Keratinocyte (primary cell): ENCODE measurements at regions not wholly inside any gene's neighbourhood (a gene's known extent, or its start where the extent isn't known, plus 50 kb on each side); places are given as distances from the start of the nearest gene placed in this dataset.

ENCODE experiments used
- DNase-seq: peaks from one replicate; pipeline ENCODE4 v3.0.0-alpha.2; 2011; ENCODE audit warnings: low read depth, missing footprints, low spot score
- FAIRE-seq: peaks from 2 replicates; lab custom pipeline; 2011; peaks lifted over from hg19 to GRCh38; lab: Jason Lieb, UNC
- H2AFZ ChIP-seq: 2 replicates; pipeline ENCODE4 v1.6.0; 2012; ENCODE audit warnings: low read length, control low read depth, inconsistent platforms; ENCODE audit not compliant: control insufficient read depth
- H3K27ac ChIP-seq: 2 replicates; pipeline ENCODE4 v1.5.1; 2011; ENCODE audit warnings: low read length; ENCODE audit not compliant: control insufficient read depth, insufficient read depth
- H3K27me3 ChIP-seq: 3 replicates; pipeline ENCODE4 v1.6.0; 2011; ENCODE audit warnings: low read length; ENCODE audit not compliant: control insufficient read depth, insufficient read depth; ENCODE audit errors: extremely low read depth
- H3K36me3 ChIP-seq, 2 experiments: 2 replicates in 1 of 2; 3 replicates in 1 of 2; pipeline ENCODE4 v1.5.1; 2011; ENCODE audit warnings: low read length in 2 of 2, mild to moderate bottlenecking in 1 of 2; ENCODE audit not compliant: control insufficient read depth in 2 of 2, insufficient read depth in 2 of 2; ENCODE audit errors: extremely low read depth in 1 of 2
- H3K4me1 ChIP-seq: 3 replicates; pipeline ENCODE4 v1.5.1; 2011; ENCODE audit warnings: low read length; ENCODE audit not compliant: control insufficient read depth, insufficient read depth; ENCODE audit errors: extremely low read depth
- H3K4me2 ChIP-seq: 3 replicates; pipeline ENCODE4 v1.6.0; 2011; ENCODE audit warnings: low read depth, low read length; ENCODE audit not compliant: control insufficient read depth, insufficient read depth; ENCODE audit errors: extremely low read depth
- H3K4me3 ChIP-seq, 3 experiments: fragments of 200-600 bp in 1 of 3; sonication (generic) in 1 of 3; 2 replicates in 2 of 3; 3 replicates in 1 of 3; pipeline ENCODE4 v1.5.1; 2011 to 2016; ENCODE audit warnings: low read length in 3 of 3, mild to moderate bottlenecking in 3 of 3, control low read depth in 2 of 3, inconsistent platforms in 1 of 3, low read depth in 1 of 3, mixed read lengths in 1 of 3, mixed run types in 1 of 3, moderate library complexity in 1 of 3; ENCODE audit not compliant: control insufficient read depth in 2 of 3, insufficient read depth in 2 of 3; ENCODE audit errors: extremely low read depth in 1 of 3
- H3K79me2 ChIP-seq: 2 replicates; pipeline ENCODE4 v1.6.0; 2012; ENCODE audit warnings: low read length; ENCODE audit not compliant: control insufficient read depth, insufficient read depth
- H3K9ac ChIP-seq: 3 replicates; pipeline ENCODE4 v1.6.0; 2011; ENCODE audit warnings: low read length; ENCODE audit not compliant: control insufficient read depth, insufficient read depth; ENCODE audit errors: extremely low read depth
- H3K9me1 ChIP-seq: 3 replicates; pipeline ENCODE4 v1.6.0; 2011; ENCODE audit warnings: low read length; ENCODE audit not compliant: control insufficient read depth, insufficient read depth; ENCODE audit errors: extremely low read depth
- H3K9me3 ChIP-seq: 2 replicates; pipeline ENCODE4 v1.5.1; 2012; ENCODE audit warnings: low read depth, low read length; ENCODE audit not compliant: control insufficient read depth
- H4K20me1 ChIP-seq: 3 replicates; pipeline ENCODE4 v1.6.0; 2011; ENCODE audit warnings: low read length; ENCODE audit not compliant: control insufficient read depth, insufficient read depth; ENCODE audit errors: extremely low read depth
- EZH2 ChIP-seq: IDR thresholded peaks from one replicate; pipeline ENCODE4 v1.6.1; 2012; ENCODE audit warnings: inconsistent platforms, mild to moderate bottlenecking, low read length, moderate library complexity
- dilution Hi-C: fragments of 300-500 bp; cut with MboI; formaldehyde crosslinking; loops from one replicate; pipeline ENCODE4 v1.7.0; 2020; ENCODE audit warnings: low sequenced_read_pairs; ENCODE audit not compliant: extremely low pct_ligation_motif_present
- TF ChIP-seq, protein P1 (sequence below), 3 experiments: IDR thresholded peaks in 1 of 3; conservative IDR thresholded peaks in 1 of 3; optimal IDR thresholded peaks in 1 of 3; 2 replicates in 2 of 3; 3 replicates in 1 of 3; pipeline versions ENCODE3 to v1.5.1; 2011; ENCODE audit warnings: low read length in 3 of 3, mild to moderate bottlenecking in 3 of 3, moderate library complexity in 2 of 3, control low read depth in 1 of 3, inconsistent platforms in 1 of 3; ENCODE audit not compliant: insufficient read depth in 2 of 3; ENCODE audit errors: extremely low read depth in 1 of 3

DNA sequence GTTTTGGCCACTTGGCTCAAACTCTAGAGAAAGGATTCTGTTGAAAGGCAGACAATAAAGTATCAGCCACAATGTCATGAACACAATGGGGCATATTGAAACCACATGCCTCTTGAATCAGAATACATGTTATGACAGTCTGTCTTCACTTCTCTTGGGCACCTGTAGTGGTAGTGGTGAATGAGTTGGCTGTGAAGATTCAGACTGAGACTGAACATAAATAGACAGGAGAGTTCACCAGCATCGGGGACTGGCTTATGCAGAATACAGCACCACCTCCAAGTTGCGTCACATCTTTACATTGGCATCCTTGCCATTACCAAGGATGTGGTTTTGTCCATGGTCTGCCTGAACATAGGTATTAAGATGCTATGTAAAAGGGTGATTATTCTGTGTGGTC, 336.8 kb downstream of the MYCN start:
- Histone ChIP-seq H3K4me1 (no peaks in the 10 kb centered on the region), H3K9ac (no peak overlapping the region), H3K9me1 (no peaks in the 10 kb centered on the region), H3K9me3 (no peaks in the 10 kb centered on the region), H3K79me2 (no peaks in the 10 kb centered on the region), H3K27ac (no peak overlapping the region), H3K36me3 (no peaks in the 10 kb centered on the region), H4K20me1 (no peaks in the 10 kb centered on the region), H3K4me3 (no peak overlapping the region), H3K27me3 (no peaks in the 10 kb centered on the region), H3K4me2 (no peak overlapping the region), H2AFZ (no peak overlapping the region)
- TF ChIP-seq EZH2 = no peak
- TF ChIP-seq, protein P1, sequence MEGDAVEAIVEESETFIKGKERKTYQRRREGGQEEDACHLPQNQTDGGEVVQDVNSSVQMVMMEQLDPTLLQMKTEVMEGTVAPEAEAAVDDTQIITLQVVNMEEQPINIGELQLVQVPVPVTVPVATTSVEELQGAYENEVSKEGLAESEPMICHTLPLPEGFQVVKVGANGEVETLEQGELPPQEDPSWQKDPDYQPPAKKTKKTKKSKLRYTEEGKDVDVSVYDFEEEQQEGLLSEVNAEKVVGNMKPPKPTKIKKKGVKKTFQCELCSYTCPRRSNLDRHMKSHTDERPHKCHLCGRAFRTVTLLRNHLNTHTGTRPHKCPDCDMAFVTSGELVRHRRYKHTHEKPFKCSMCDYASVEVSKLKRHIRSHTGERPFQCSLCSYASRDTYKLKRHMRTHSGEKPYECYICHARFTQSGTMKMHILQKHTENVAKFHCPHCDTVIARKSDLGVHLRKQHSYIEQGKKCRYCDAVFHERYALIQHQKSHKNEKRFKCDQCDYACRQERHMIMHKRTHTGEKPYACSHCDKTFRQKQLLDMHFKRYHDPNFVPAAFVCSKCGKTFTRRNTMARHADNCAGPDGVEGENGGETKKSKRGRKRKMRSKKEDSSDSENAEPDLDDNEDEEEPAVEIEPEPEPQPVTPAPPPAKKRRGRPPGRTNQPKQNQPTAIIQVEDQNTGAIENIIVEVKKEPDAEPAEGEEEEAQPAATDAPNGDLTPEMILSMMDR (optimal IDR thresholded peaks at IDR 0.05 in 1 of 3, IDR thresholded peaks at IDR 0.05 in 1 of 3, conservative IDR thresholded peaks at IDR 0.05 in 1 of 3; ENCODE audit: extremely low read depth in 1 of 3, insufficient read depth in 2 of 3, low read length in 3 of 3) = no peak
- FAIRE-seq (no peak), DNase-seq (no peak)
- dilution Hi-C loops = no loop called here

DNA sequence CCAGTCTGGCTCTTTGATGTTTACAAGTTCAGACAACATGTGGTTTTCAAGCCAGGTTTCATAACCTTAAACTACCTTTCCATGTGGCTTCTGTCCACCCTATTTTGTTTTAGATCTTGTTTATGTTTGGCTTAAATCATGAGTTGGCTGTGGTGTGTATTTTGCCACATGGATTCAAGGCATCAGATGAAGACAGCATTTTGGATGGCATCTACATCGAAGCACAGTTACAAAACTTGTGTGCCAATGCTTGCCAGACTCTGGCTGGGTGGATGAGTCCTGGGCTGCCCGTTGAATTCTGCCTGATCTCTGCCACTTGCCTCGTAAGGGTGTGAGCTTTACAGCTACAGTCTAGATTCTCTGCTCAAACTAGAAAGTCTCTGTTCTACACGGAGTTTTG, 335.3 kb downstream of the MYCN start:
- Histone ChIP-seq H3K27ac (no peak overlapping the region), H3K4me3 (no peak overlapping the region), H2AFZ (no peak overlapping the region), H3K9ac (no peak overlapping the region), H3K9me3 (no peaks in the 10 kb centered on the region), H4K20me1 (no peaks in the 10 kb centered on the region), H3K27me3 (no peaks in the 10 kb centered on the region), H3K4me1 (no peaks in the 10 kb centered on the region), H3K36me3 (no peaks in the 10 kb centered on the region), H3K9me1 (no peaks in the 10 kb centered on the region), H3K4me2 (no peak overlapping the region), H3K79me2 (no peaks in the 10 kb centered on the region)
- DNase-seq (no peak), FAIRE-seq (no peak)
- TF ChIP-seq, protein P1 (optimal IDR thresholded peaks at IDR 0.05 in 1 of 3, IDR thresholded peaks at IDR 0.05 in 1 of 3, conservative IDR thresholded peaks at IDR 0.05 in 1 of 3; ENCODE audit: extremely low read depth in 1 of 3, insufficient read depth in 2 of 3, low read length in 3 of 3) = no peak
- no peak for TF ChIP-seq EZH2
- dilution Hi-C loops = no loop called here
